ENCODE measurements at regions not wholly inside any gene's neighbourhood (a gene's known extent, or its start where the extent isn't known, plus 50 kb on each side); places are given as distances from the start of the nearest gene placed in this dataset.

GRCh38 chr4:145231906-145232700, 51.7 kb upstream of the OTUD4 start:
- ChIA-PET POLR2A (interaction anchor here (0.6 kb wide), 1 partner anchor 67 kb away, joined by 3 read pairs; no protein-coding TSS in a partner anchor), CTCF (interaction anchor here (0.6 to 4.8 kb wide), 6 partner anchors 73 to 385 kb away, joined by 3 to 58 read pairs (median 8); no protein-coding TSS in a partner anchor)
- Histone ChIP-seq H3K27ac (ENCODE audit: low read depth, low read length) (no peak overlapping the region), H3K27me3 (ENCODE audit: control insufficient read depth, insufficient read depth, low read length) (peaks cover 2% of the 10 kb centered on the region), H3K4me3 (ENCODE audit: low read depth, low read length) (no peak overlapping the region), H3K9me3 (ENCODE audit: control insufficient read depth, insufficient read depth, low read length) (no peaks in the 10 kb centered on the region; the same call in 1 of the 2 replicates)
- peak; percentile 15 for DNase-seq (ENCODE audit: low read depth, low spot score)
- no peak for TF ChIP-seq CTCF (IDR thresholded peaks at IDR 0.05; ENCODE audit: low read depth, low read length)

GRCh38 chr4:145230726-145231125, 50.3 kb upstream of the OTUD4 start:
- ChIA-PET CTCF (interaction anchor here (0.9 to 4.8 kb wide), 3 partner anchors 14 to 379 kb away, joined by 4 to 58 read pairs (median 14); no protein-coding TSS in a partner anchor), POLR2A (interaction anchor here (0.7 to 1.0 kb wide), 2 partner anchors 54 to 252 kb away, joined by 4 read pairs; no protein-coding TSS in a partner anchor)
- Histone ChIP-seq H3K4me3 (ENCODE audit: low read depth, low read length) (no peak overlapping the region), H3K27me3 (ENCODE audit: control insufficient read depth, insufficient read depth, low read length) (peaks cover 4% of the 10 kb centered on the region), H3K27ac (ENCODE audit: low read depth, low read length) (no peak overlapping the region), H3K9me3 (ENCODE audit: control insufficient read depth, insufficient read depth, low read length) (no peaks in the 10 kb centered on the region; the same call in 1 of the 2 replicates)
- no peak for DNase-seq (ENCODE audit: low read depth, low spot score)
- TF ChIP-seq CTCF (IDR thresholded peaks at IDR 0.05; ENCODE audit: low read depth, low read length): no peak
